Upper lobe of left lung (tissue), 6 donors: ENCODE measurements at regions not wholly inside any gene's neighbourhood (a gene's known extent, or its start where the extent isn't known, plus 50 kb on each side); places are given as distances from the start of the nearest gene placed in this dataset.

Source experiments
- ATAC-seq, 2 donors: fragments of 200-7000 bp; cut with Tn5 transposase; one replicate each; pipeline ENCODE4 v1.9.1; 2022; ENCODE audit warnings: mild to moderate bottlenecking in 2 of 2, moderate library complexity in 2 of 2; ENCODE audit not compliant: low FRiP score in 2 of 2
- DNase-seq, 2 donors: peaks; one replicate each; pipeline ENCODE4 v3.0.0-alpha.2; 2019 to 2020
- H3K27ac ChIP-seq, 4 donors: fragments of 200-600 bp; sonication (generic); one replicate each; pipeline ENCODE4 v1.5.1; 2016 to 2019
- H3K27me3 ChIP-seq, 4 donors: fragments of 200-600 bp; sonication (generic); one replicate each; pipeline ENCODE4 v1.5.1; 2017 to 2019
- H3K36me3 ChIP-seq, 4 donors: fragments of 200-600 bp; sonication (generic); one replicate each; pipeline ENCODE4 v1.5.1; 2016 to 2019
- H3K4me1 ChIP-seq, 4 donors: fragments of 200-600 bp; sonication (generic); one replicate each; pipeline ENCODE4 v1.5.1; 2018 to 2019
- H3K4me3 ChIP-seq, 4 donors: fragments of 200-600 bp; sonication (generic); one replicate each; pipeline ENCODE4 v1.5.1; 2017 to 2019; ENCODE audit warnings: mild to moderate bottlenecking in 2 of 4, moderate library complexity in 1 of 4
- H3K9me3 ChIP-seq, 4 donors: fragments of 200-600 bp; sonication (generic); one replicate each; pipeline ENCODE4 v1.5.1; 2018 to 2019
- CTCF ChIP-seq, 6 experiments: fragments of 450-650 bp in 4 of 6; fragments of 200-600 bp in 2 of 6; sonication (generic) in 2 of 6; IDR thresholded peaks; one replicate each; pipeline ENCODE4 v1.5.1; 2016 to 2019; ENCODE audit warnings: antibody characterized with exemption in 6 of 6
- EP300 ChIP-seq, 4 donors: sonication (generic); formaldehyde crosslinking; IDR thresholded peaks; one replicate each; pipeline ENCODE4 v1.5.1; 2017; ENCODE audit warnings: antibody characterized with exemption in 4 of 4, control low read depth in 2 of 4
- POLR2A ChIP-seq, 4 donors: fragments of 450-650 bp; IDR thresholded peaks; one replicate each; pipeline ENCODE4 v1.5.1; 2016 to 2017; ENCODE audit warnings: antibody characterized with exemption in 4 of 4, mild to moderate bottlenecking in 2 of 4
- POLR2AphosphoS5 ChIP-seq, 2 donors: sonication (generic); formaldehyde crosslinking; IDR thresholded peaks; one replicate each; pipeline ENCODE4 v1.5.1; 2017; ENCODE audit warnings: antibody characterized with exemption in 2 of 2
- WGBS, 2 donors: methylation state at CpG; one replicate each; pipeline ENCODE4 v1.1.5; 2017 to 2018; 5-methylcytosine and 5-hydroxymethylcytosine counted together
- donor health status: DM: no; HTN: no; CAD: no; lungs with moderate emphysema.
- donor health status: DM: no; HTN: yes; CAD: no; lungs with severe emphysema.

- no peak overlapping the region for H3K4me3 ChIP-seq
- WGBS, 2 donors = 26 to 42% methylated on average over 2 of the region's 2 CpGs
- H3K4me1 ChIP-seq = no peaks in the 10 kb centered on the region
- no peaks in the 10 kb centered on the region for H3K36me3 ChIP-seq
- H3K27ac ChIP-seq = no peak overlapping the region
- TF ChIP-seq POLR2A (IDR thresholded peaks at IDR 0.05) (no peak), EP300 (IDR thresholded peaks at IDR 0.05) (no peak), CTCF (IDR thresholded peaks at IDR 0.05) (no peak), POLR2AphosphoS5 (IDR thresholded peaks at IDR 0.05) (no peak)
- no peaks in the 10 kb centered on the region for H3K27me3 ChIP-seq
- DNase-seq = no peak
- no peak for ATAC-seq
- no peaks in the 10 kb centered on the region for H3K9me3 ChIP-seq
Observed at GRCh38 chr12:58171914-58172313, 230.5 kb downstream of the ATP23 start.

- DNase-seq (no peak), ATAC-seq (no peak)
- Histone ChIP-seq H3K36me3 (no peaks in the 10 kb centered on the region), H3K27ac (no peak overlapping the region), H3K27me3 (no peaks in the 10 kb centered on the region), H3K4me3 (no peak overlapping the region), H3K9me3 (no peaks in the 10 kb centered on the region), H3K4me1 (no peaks in the 10 kb centered on the region)
- no peak for TF ChIP-seq EP300 (IDR thresholded peaks at IDR 0.05)
- no peak for TF ChIP-seq POLR2AphosphoS5 (IDR thresholded peaks at IDR 0.05)
- no peak for TF ChIP-seq POLR2A (IDR thresholded peaks at IDR 0.05)
- TF ChIP-seq CTCF (IDR thresholded peaks at IDR 0.05) = no peak
- WGBS, 2 donors = 90 to 91% methylated on average over 21 of the region's 21 CpGs
Observed at GRCh38 chr12:58172433-58173073, 231.2 kb downstream of the ATP23 start.

- Histone ChIP-seq H3K9me3 (no peaks in the 10 kb centered on the region), H3K27ac (no peak overlapping the region), H3K4me1 (no peaks in the 10 kb centered on the region), H3K36me3 (no peaks in the 10 kb centered on the region), H3K4me3 (no peak overlapping the region), H3K27me3 (no peaks in the 10 kb centered on the region)
- 78 to 79% methylated on average over 2 of the region's 2 CpGs for WGBS, 2 donors
- no peak for TF ChIP-seq CTCF (IDR thresholded peaks at IDR 0.05)
- TF ChIP-seq EP300 (IDR thresholded peaks at IDR 0.05) = no peak
- no peak for TF ChIP-seq POLR2A (IDR thresholded peaks at IDR 0.05)
- TF ChIP-seq POLR2AphosphoS5 (IDR thresholded peaks at IDR 0.05) = no peak
- ATAC-seq (no peak), DNase-seq (no peak)
Observed at GRCh38 chr12:58174316-58174715, 232.9 kb downstream of the ATP23 start.

DNA sequence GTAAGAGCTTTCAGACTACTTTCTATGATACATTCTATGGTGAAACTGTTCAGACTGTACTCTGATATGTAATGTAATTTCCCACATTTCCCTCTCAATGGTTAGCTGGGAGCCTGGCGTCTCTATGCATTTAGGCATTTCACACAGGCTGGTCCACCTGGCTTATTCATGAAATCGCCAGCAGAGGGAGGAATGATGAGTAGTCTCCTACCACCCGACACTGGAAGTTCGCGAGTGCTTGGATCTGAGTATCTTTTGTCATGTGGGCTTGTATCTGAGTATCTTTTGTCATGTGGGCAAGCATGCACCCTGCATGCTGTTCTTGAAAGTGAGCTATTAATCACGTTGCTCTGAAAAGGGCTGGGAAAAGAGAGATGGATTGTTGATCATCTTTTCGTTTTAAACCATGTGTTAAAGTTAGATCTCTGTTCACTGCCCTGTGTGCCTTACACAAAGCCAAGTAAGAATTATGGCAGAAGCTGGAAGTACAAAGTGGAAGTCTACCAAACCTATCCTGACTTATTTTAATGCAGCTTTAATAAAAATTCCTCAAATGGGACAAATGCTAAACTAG lies 235.0 kb downstream of the ATP23 start:
- Histone ChIP-seq H3K27me3 (no peaks in the 10 kb centered on the region), H3K27ac (no peak overlapping the region), H3K4me3 (no peak overlapping the region), H3K9me3 (no peaks in the 10 kb centered on the region), H3K36me3 (no peaks in the 10 kb centered on the region), H3K4me1 (no peaks in the 10 kb centered on the region)
- TF ChIP-seq EP300 (IDR thresholded peaks at IDR 0.05) (no peak), POLR2A (IDR thresholded peaks at IDR 0.05) (no peak), CTCF (IDR thresholded peaks at IDR 0.05) (peak in 3 of 6 experiments; percentile 28 to 42 (median 41)), POLR2AphosphoS5 (IDR thresholded peaks at IDR 0.05) (no peak)
- 39 to 44% methylated on average over 7 of the region's 7 CpGs for WGBS, 2 donors
- peak in 1 of 2 donors; percentile 24 for DNase-seq
- peak in 1 of 2 donors; percentile 33 for ATAC-seq

DNA sequence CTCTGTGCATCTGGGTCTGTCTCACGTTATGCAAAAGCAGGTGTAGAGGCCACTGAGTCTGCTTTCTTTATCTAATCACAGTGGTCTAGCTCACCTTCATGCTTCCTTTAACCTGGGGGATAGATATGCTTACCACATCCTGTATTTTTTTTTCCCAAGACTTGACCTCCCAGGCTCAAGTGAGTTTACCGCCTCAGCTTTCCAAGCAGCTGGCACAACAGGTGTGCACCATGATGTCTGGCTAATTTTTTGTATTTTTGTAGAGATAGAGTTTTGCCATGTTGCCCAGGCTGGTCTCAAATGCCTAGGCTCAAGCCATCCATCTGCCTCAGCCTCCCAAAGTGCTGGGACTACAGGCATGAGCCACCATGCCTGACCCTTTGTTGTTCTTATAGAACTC lies 236.0 kb downstream of the ATP23 start:
- no peak for TF ChIP-seq EP300 (IDR thresholded peaks at IDR 0.05)
- TF ChIP-seq POLR2AphosphoS5 (IDR thresholded peaks at IDR 0.05) = no peak

More for the DNA sequence above, 236.0 kb downstream of the ATP23 start:
- Histone ChIP-seq H3K36me3 (no peaks in the 10 kb centered on the region), H3K9me3 (no peaks in the 10 kb centered on the region), H3K27me3 (no peaks in the 10 kb centered on the region), H3K4me3 (no peak overlapping the region), H3K4me1 (no peaks in the 10 kb centered on the region), H3K27ac (no peak overlapping the region)
- ATAC-seq = no peak
- 79 to 82% methylated on average over 2 of the region's 2 CpGs for WGBS, 2 donors
- DNase-seq = no peak
